ENCODE measurements at regions not wholly inside any gene's neighbourhood (a gene's known extent, or its start where the extent isn't known, plus 50 kb on each side); places are given as distances from the start of the nearest gene placed in this dataset.

GRCh38 chr6:126123226-126123625 is 136.9 kb downstream of the TRMT11 start:
- H3K4me1 ChIP-seq = no peaks in the 10 kb centered on the region
- H3K9me3 ChIP-seq = no peaks in the 10 kb centered on the region
- intact Hi-C loops (cut with DNase I) = no loop called here
- ATAC-seq (no peak), DNase-seq (peak in 1 of 4 donors; percentile 6)
- 49 to 52% methylated on average over 4 of the region's 4 CpGs for WGBS, 2 donors
- H3K36me3 ChIP-seq (replicated peaks in 1 of 2; ENCODE audit: insufficient read depth in 1 of 2, low read depth in 2 of 2) = no peaks in the 10 kb centered on the region
- H3K27me3 ChIP-seq = no peaks in the 10 kb centered on the region
- H3K4me3 ChIP-seq = no peak overlapping the region
- TF ChIP-seq CTCF (IDR thresholded peaks at IDR 0.05) (no peak), POLR2A (IDR thresholded peaks at IDR 0.05) (no peak)
- H3K27ac ChIP-seq = no peak overlapping the region

- WGBS, 2 donors = 87 to 91% methylated on average over 9 of the region's 9 CpGs
- no peaks in the 10 kb centered on the region for H3K9me3 ChIP-seq
- no peak for ATAC-seq
- H3K36me3 ChIP-seq (replicated peaks in 1 of 2; ENCODE audit: insufficient read depth in 1 of 2, low read depth in 2 of 2) = no peaks in the 10 kb centered on the region
- TF ChIP-seq POLR2A (IDR thresholded peaks at IDR 0.05) (no peak), CTCF (IDR thresholded peaks at IDR 0.05) (no peak)
- no peak for DNase-seq
- no peaks in the 10 kb centered on the region for H3K4me1 ChIP-seq
- H3K27me3 ChIP-seq = no peaks in the 10 kb centered on the region
- no peak overlapping the region for H3K4me3 ChIP-seq
- no peak overlapping the region for H3K27ac ChIP-seq
- intact Hi-C loops (cut with DNase I) = no loop called here
Measured at GRCh38 chr6:126127659-126128058, 141.3 kb downstream of the TRMT11 start.

GRCh38 chr6:126131246-126131645 is 144.9 kb downstream of the TRMT11 start:
- DNase-seq = no peak
- Histone ChIP-seq H3K4me3 (no peak overlapping the region), H3K9me3 (no peaks in the 10 kb centered on the region), H3K27ac (no peak overlapping the region), H3K27me3 (no peaks in the 10 kb centered on the region), H3K36me3 (replicated peaks in 1 of 2; ENCODE audit: insufficient read depth in 1 of 2, low read depth in 2 of 2) (no peaks in the 10 kb centered on the region), H3K4me1 (no peaks in the 10 kb centered on the region)
- intact Hi-C loops (cut with DNase I) = no loop called here
- TF ChIP-seq CTCF (IDR thresholded peaks at IDR 0.05) = no peak
- TF ChIP-seq POLR2A (IDR thresholded peaks at IDR 0.05) = no peak
- no peak for ATAC-seq
- 77 to 89% methylated on average over 2 of the region's 2 CpGs for WGBS, 2 donors

- H3K36me3 ChIP-seq (replicated peaks in 1 of 2; ENCODE audit: insufficient read depth in 1 of 2, low read depth in 2 of 2) = no peaks in the 10 kb centered on the region
- intact Hi-C loops (cut with DNase I) = no loop called here
- no peak overlapping the region for H3K4me3 ChIP-seq
- no peaks in the 10 kb centered on the region for H3K27me3 ChIP-seq
- H3K9me3 ChIP-seq = no peaks in the 10 kb centered on the region
- ATAC-seq (no peak), DNase-seq (no peak)
- TF ChIP-seq POLR2A (IDR thresholded peaks at IDR 0.05) (no peak), CTCF (IDR thresholded peaks at IDR 0.05) (no peak)
- no peak overlapping the region for H3K27ac ChIP-seq
- no peaks in the 10 kb centered on the region for H3K4me1 ChIP-seq
Measured at GRCh38 chr6:126133984-126134383, 147.6 kb downstream of the TRMT11 start.

GRCh38 chr6:126134491-126134890 is 148.2 kb downstream of the TRMT11 start:
- TF ChIP-seq CTCF (IDR thresholded peaks at IDR 0.05) (no peak), POLR2A (IDR thresholded peaks at IDR 0.05) (no peak)
- 87 to 98% methylated on average over 2 of the region's 2 CpGs for WGBS, 2 donors
- DNase-seq (no peak), ATAC-seq (no peak)
- Histone ChIP-seq H3K4me1 (no peaks in the 10 kb centered on the region), H3K4me3 (no peak overlapping the region), H3K36me3 (replicated peaks in 1 of 2; ENCODE audit: insufficient read depth in 1 of 2, low read depth in 2 of 2) (no peaks in the 10 kb centered on the region), H3K27ac (no peak overlapping the region), H3K9me3 (no peaks in the 10 kb centered on the region), H3K27me3 (no peaks in the 10 kb centered on the region)
- intact Hi-C loops (cut with DNase I) = no loop called here

Data from body of pancreas (tissue), 4 donors.